K562 (cell line): ENCODE measurements at regions not wholly inside any gene's neighbourhood (a gene's known extent, or its start where the extent isn't known, plus 50 kb on each side); places are given as distances from the start of the nearest gene placed in this dataset.

Experiments used
- ATAC-seq: fragments of 200-7000 bp; cut with Tn5 transposase; 3 replicates; pipeline ENCODE4 v1.9.1; 2020; ENCODE audit warnings: moderate library complexity
- BruUV-seq: library from RNA; stranded (reverse); fragments of 400-500 nt; replicated peaks from 2 replicates; lab custom pipeline; 2021; lab: Mats Ljungman, UMichigan
- CTCF ChIA-PET: fragments of 300-600 bp; formaldehyde crosslinking; extraction: SDS; loops from one replicate; lab custom pipeline; 2021; ENCODE audit warnings: low intra/inter-chr PET ratio; lab: Yijun Ruan, JAX
- POLR2A ChIA-PET: fragments of 300-600, 350-650 bp; sonication (Branson Sonifier 250); formaldehyde crosslinking; extraction: SDS; loops from one replicate; lab custom pipeline; 2021; ENCODE audit warnings: antibody characterized with exemption, inconsistent platforms; lab: Yijun Ruan, JAX
- DNase-seq, 4 experiments: peaks; one replicate each; pipeline versions ENCODE4 v3.0.0 to v3.0.0-alpha.2; 2011 to 2018; ENCODE audit warnings: low spot score in 3 of 4, mixed read lengths in 3 of 4; ENCODE audit errors: extremely low read depth in 1 of 4
- FAIRE-seq: peaks from 2 replicates; lab custom pipeline; 2011; peaks lifted over from hg19 to GRCh38; lab: Jason Lieb, UNC
- H2AFZ ChIP-seq: 2 replicates; pipeline ENCODE4 v1.6.0; 2011; ENCODE audit warnings: low read depth, low read length, control low read depth, inconsistent platforms
- H3K27ac ChIP-seq: fragments of 200-600 bp; 3 replicates; pipeline ENCODE4 v1.8.0; 2011; ENCODE audit warnings: low read depth, mild to moderate bottlenecking, control low read depth, inconsistent platforms, low read length, moderate library complexity, mixed read lengths; ENCODE audit errors: extremely low read depth
- H3K27me3 ChIP-seq, 2 experiments: fragments of 300-600 bp in 1 of 2; 2 replicates in 1 of 2; 3 replicates in 1 of 2; pipeline versions ENCODE4 v1.6.0 to v1.8.0; 2011; ENCODE audit warnings: inconsistent platforms in 2 of 2, low read length in 2 of 2, mild to moderate bottlenecking in 1 of 2, mixed read lengths in 1 of 2, moderate library complexity in 1 of 2; ENCODE audit not compliant: control insufficient read depth in 2 of 2, insufficient read depth in 2 of 2
- H3K36me3 ChIP-seq: fragments of 300-600 bp; 3 replicates; pipeline ENCODE4 v1.8.0; 2011; ENCODE audit warnings: mild to moderate bottlenecking, low read length, inconsistent platforms; ENCODE audit not compliant: control insufficient read depth, insufficient read depth
- H3K4me1 ChIP-seq, 2 experiments: fragments of 200-600 bp in 1 of 2; replicated peaks in 1 of 2; 2 replicates in 1 of 2; 3 replicates in 1 of 2; pipeline versions ENCODE4 v1.5.1 to v1.8.0; 2011; ENCODE audit warnings: inconsistent platforms in 2 of 2, low read length in 2 of 2, mild to moderate bottlenecking in 1 of 2, mixed read lengths in 1 of 2, moderate library complexity in 1 of 2; ENCODE audit not compliant: control insufficient read depth in 2 of 2, insufficient read depth in 2 of 2
- H3K4me2 ChIP-seq: 2 replicates; pipeline ENCODE4 v1.6.1; 2011; ENCODE audit warnings: low read length, control low read depth, inconsistent platforms, mixed read lengths; ENCODE audit not compliant: insufficient read depth
- H3K4me3 ChIP-seq: fragments of 200-600 bp; sonication (generic), shearing (Covaris generic); 2 replicates; pipeline ENCODE4 v1.5.1; 2016; ENCODE audit warnings: control low read depth, inconsistent platforms
- H3K79me2 ChIP-seq: fragments of 200-600 bp; 3 replicates; pipeline ENCODE4 v1.8.0; 2011; ENCODE audit warnings: low read length, inconsistent platforms; ENCODE audit not compliant: control insufficient read depth, insufficient read depth
- H3K9ac ChIP-seq, 2 experiments: 2 replicates each; pipeline versions ENCODE4 v1.6.0 to v1.6.1; 2011; ENCODE audit warnings: low read depth in 2 of 2, low read length in 2 of 2, control low read depth in 1 of 2, inconsistent platforms in 1 of 2, mild to moderate bottlenecking in 1 of 2, mixed read lengths in 1 of 2; ENCODE audit not compliant: insufficient read depth in 1 of 2
- H3K9me1 ChIP-seq: one replicate; pipeline ENCODE4 v1.6.0; 2011; ENCODE audit warnings: inconsistent platforms, mild to moderate bottlenecking, low read length, moderate library complexity; ENCODE audit not compliant: control insufficient read depth, insufficient read depth
- H3K9me3 ChIP-seq: replicated peaks from 2 replicates; pipeline ENCODE4 v1.5.1; 2011; ENCODE audit warnings: low read depth, low read length, inconsistent platforms; ENCODE audit not compliant: control insufficient read depth, insufficient read depth
- H4K20me1 ChIP-seq: replicated peaks from 2 replicates; pipeline ENCODE4 v1.6.1; 2011; ENCODE audit warnings: low read length, inconsistent platforms, mixed read lengths; ENCODE audit not compliant: control insufficient read depth, insufficient read depth
- BRD9 ChIP-seq: fragments of 450-650 bp; IDR thresholded peaks from 2 replicates; pipeline ENCODE4 v1.6.1; 2018; ENCODE audit warnings: low read depth; ENCODE audit not compliant: partially characterized antibody
- CTBP1 ChIP-seq: fragments of 450-650 bp; IDR thresholded peaks from 2 replicates; pipeline ENCODE4 v1.6.1; 2016; ENCODE audit warnings: borderline replicate concordance
- E2F3 ChIP-seq: fragments of 250-450 bp; sonication (Bioruptor Pico); IDR thresholded peaks from 2 replicates; pipeline ENCODE4 v1.4.0; 2020; ENCODE audit warnings: mild to moderate bottlenecking
- HEY1 ChIP-seq: fragments of 250-450 bp; sonication (Bioruptor Pico); IDR thresholded peaks from 2 replicates; pipeline ENCODE4 v1.5.0; 2020; ENCODE audit warnings: mild to moderate bottlenecking, moderate library complexity, borderline replicate concordance
- MEIS2 ChIP-seq: fragments of 450-650 bp; IDR thresholded peaks from 2 replicates; pipeline ENCODE4 v1.6.1; 2014; ENCODE audit warnings: mild to moderate bottlenecking; ENCODE audit not compliant: partially characterized antibody
- NBN ChIP-seq: fragments of 450-650 bp; IDR thresholded peaks from 2 replicates; pipeline ENCODE4 v1.6.1; 2016; ENCODE audit warnings: low read depth, mild to moderate bottlenecking
- NCOA6 ChIP-seq: fragments of 450-650 bp; IDR thresholded peaks from 2 replicates; pipeline ENCODE4 v1.6.1; 2017; ENCODE audit warnings: mild to moderate bottlenecking
- NCOR1 ChIP-seq: fragments of 450-650 bp; IDR thresholded peaks from 2 replicates; pipeline ENCODE4 v1.6.1; 2016; ENCODE audit warnings: mild to moderate bottlenecking, moderate library complexity
- PTTG1 ChIP-seq: fragments of 450-650 bp; IDR thresholded peaks from 2 replicates; pipeline ENCODE4 v1.6.1; 2016; ENCODE audit warnings: low read depth, mild to moderate bottlenecking, missing genetic modification characterization, missing compliant biosample characterization
- RFX1 ChIP-seq: fragments of 450-650 bp; IDR thresholded peaks from 2 replicates; pipeline ENCODE4 v1.6.1; 2016; ENCODE audit warnings: mild to moderate bottlenecking, moderate library complexity
- ZBTB1 ChIP-seq: sonication (generic); formaldehyde crosslinking; IDR thresholded peaks from 2 replicates; pipeline ENCODE4 v1.8.1; 2023; ENCODE audit warnings: missing genetic modification reagents, low read depth, mild to moderate bottlenecking, borderline replicate concordance
- ZNF324 ChIP-seq: fragments of 250-450 bp; sonication (Bioruptor Pico); IDR thresholded peaks from 2 replicates; pipeline ENCODE4 v1.4.0; 2020; ENCODE audit warnings: mild to moderate bottlenecking
- ZNF431 ChIP-seq: sonication (generic); formaldehyde crosslinking; IDR thresholded peaks from 2 replicates; pipeline ENCODE4 v1.8.0; 2022; ENCODE audit warnings: mild to moderate bottlenecking, missing genetic modification reagents
- ZNF57 ChIP-seq: fragments of 450-650 bp; formaldehyde crosslinking; IDR thresholded peaks from 2 replicates; pipeline ENCODE4 v1.4.0; 2020; ENCODE audit warnings: mild to moderate bottlenecking, moderate library complexity
- WGBS: fragments of 100-300 bp; shearing (Covaris generic); methylation state at CpG from one replicate; pipeline ENCODE4 v1.1.6; 2016; ENCODE audit warnings: low coverage, mixed read lengths; ENCODE audit not compliant: insufficient coverage; ENCODE audit errors: missing lambda C conversion rate; 5-methylcytosine and 5-hydroxymethylcytosine counted together
- in situ Hi-C: fragments of 300-500 bp; cut with MboI; formaldehyde crosslinking; loops from 4 replicates; pipeline ENCODE4 v1.15.0; 2018; ENCODE audit warnings: inconsistent platforms, mixed read lengths
- intact Hi-C: fragments of 100-400 bp; cut with micrococcal nuclease; formaldehyde crosslinking; loops from 2 replicates; pipeline ENCODE4 v1.14.2; 2022
- TF ChIP-seq, protein P1 (sequence below): IDR thresholded peaks from 3 replicates; pipeline ENCODE4 v1.6.1; 2011; ENCODE audit warnings: borderline replicate concordance, mild to moderate bottlenecking, moderate library complexity; ENCODE audit not compliant: insufficient read length; ENCODE audit errors: extremely low read depth
- TF ChIP-seq, protein P2 (sequence below), 2 experiments: fragments of 250-450 bp in 1 of 2; fragments of 450-650 bp in 1 of 2; sonication (Bioruptor Pico) in 1 of 2; IDR thresholded peaks; 2 replicates each; pipeline versions ENCODE4 v1.6.1 to v1.8.0; 2016 to 2021; ENCODE audit warnings: mild to moderate bottlenecking in 2 of 2, moderate library complexity in 2 of 2, missing compliant biosample characterization in 1 of 2, missing genetic modification characterization in 1 of 2
- TF ChIP-seq, protein P3 (sequence below): sonication (generic); formaldehyde crosslinking; IDR thresholded peaks from 2 replicates; pipeline ENCODE4 v1.8.0; 2022; ENCODE audit warnings: missing genetic modification reagents, mild to moderate bottlenecking, borderline replicate concordance

DNA sequence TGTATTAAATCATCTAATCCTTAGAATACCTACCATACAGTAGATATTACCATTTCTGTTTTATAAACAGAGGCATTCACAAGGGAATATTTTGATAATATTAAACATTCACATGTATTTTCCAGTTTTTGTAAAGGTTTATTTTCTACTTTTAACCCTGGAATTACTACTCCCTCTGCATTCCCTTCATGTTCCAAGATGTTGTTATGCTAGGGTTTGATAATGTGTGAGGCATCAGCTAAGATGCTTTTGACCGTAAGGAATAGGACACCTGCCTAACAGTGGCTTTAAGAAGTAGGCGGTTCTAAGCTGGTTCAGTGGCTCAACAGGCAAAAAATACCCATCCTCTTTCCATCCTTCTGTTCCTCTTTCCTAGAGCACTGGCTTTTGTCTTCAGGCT is 131.9 kb upstream of the USP24 start (continued):
- TF ChIP-seq, protein P1, sequence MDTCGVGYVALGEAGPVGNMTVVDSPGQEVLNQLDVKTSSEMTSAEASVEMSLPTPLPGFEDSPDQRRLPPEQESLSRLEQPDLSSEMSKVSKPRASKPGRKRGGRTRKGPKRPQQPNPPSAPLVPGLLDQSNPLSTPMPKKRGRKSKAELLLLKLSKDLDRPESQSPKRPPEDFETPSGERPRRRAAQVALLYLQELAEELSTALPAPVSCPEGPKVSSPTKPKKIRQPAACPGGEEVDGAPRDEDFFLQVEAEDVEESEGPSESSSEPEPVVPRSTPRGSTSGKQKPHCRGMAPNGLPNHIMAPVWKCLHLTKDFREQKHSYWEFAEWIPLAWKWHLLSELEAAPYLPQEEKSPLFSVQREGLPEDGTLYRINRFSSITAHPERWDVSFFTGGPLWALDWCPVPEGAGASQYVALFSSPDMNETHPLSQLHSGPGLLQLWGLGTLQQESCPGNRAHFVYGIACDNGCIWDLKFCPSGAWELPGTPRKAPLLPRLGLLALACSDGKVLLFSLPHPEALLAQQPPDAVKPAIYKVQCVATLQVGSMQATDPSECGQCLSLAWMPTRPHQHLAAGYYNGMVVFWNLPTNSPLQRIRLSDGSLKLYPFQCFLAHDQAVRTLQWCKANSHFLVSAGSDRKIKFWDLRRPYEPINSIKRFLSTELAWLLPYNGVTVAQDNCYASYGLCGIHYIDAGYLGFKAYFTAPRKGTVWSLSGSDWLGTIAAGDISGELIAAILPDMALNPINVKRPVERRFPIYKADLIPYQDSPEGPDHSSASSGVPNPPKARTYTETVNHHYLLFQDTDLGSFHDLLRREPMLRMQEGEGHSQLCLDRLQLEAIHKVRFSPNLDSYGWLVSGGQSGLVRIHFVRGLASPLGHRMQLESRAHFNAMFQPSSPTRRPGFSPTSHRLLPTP: no peak
- TF ChIP-seq, protein P2, sequence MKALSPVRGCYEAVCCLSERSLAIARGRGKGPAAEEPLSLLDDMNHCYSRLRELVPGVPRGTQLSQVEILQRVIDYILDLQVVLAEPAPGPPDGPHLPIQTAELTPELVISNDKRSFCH (CRISPR knock-in tag; IDR thresholded peaks at IDR 0.05): no peak
- TF ChIP-seq, protein P2 (tag; IDR thresholded peaks at IDR 0.05): no peak
- TF ChIP-seq E2F3 (CRISPR knock-in tag): no peak
- TF ChIP-seq NBN: no peak
- TF ChIP-seq NCOR1: no peak

DNA sequence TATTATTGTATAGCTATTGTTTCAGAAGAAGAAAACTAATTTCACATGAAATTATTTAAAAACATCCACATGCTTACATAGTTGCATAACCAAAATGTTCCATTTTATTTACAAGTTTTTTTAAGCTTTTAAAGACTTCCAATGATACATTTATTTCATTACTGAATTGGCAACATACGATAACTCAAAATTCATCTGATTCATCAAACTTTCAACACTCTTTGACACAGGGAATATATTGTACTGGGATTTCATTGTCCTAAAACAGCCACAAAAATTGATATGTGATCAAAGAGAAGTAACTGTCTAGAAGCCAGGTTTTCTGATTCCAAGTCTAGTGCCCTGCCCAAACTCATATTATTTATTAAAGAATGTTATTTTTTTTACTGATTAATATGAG is 131.4 kb upstream of the USP24 start:
- FAIRE-seq: no peak
- TF ChIP-seq MEIS2 (no peak), ZNF324 (no peak), HEY1 (CRISPR knock-in tag) (no peak), ZNF431 (CRISPR knock-in tag) (no peak), RFX1 (no peak), BRD9 (no peak), NCOA6 (no peak), ZNF57 (CRISPR knock-in tag) (no peak), ZBTB1 (CRISPR knock-in tag) (no peak), CTBP1 (no peak), PTTG1 (tag) (no peak)
- TF ChIP-seq, protein P3, sequence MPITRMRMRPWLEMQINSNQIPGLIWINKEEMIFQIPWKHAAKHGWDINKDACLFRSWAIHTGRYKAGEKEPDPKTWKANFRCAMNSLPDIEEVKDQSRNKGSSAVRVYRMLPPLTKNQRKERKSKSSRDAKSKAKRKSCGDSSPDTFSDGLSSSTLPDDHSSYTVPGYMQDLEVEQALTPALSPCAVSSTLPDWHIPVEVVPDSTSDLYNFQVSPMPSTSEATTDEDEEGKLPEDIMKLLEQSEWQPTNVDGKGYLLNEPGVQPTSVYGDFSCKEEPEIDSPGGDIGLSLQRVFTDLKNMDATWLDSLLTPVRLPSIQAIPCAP (CRISPR knock-in tag): no peak

More for the DNA sequence above, 131.4 kb upstream of the USP24 start:
- in situ Hi-C loops: no loop called here
- 0% methylated on average over 1 of the region's 1 CpG for whole genome bisulfite sequencing
- Histone ChIP-seq H3K4me3 (no peak overlapping the region), H2AFZ (no peak overlapping the region), H3K27ac (no peak overlapping the region), H3K4me1 (no peaks in the 10 kb centered on the region), H3K9me1 (no peaks in the 10 kb centered on the region), H3K27me3 (no peaks in the 10 kb centered on the region), H3K4me2 (no peak overlapping the region), H3K9ac (no peak overlapping the region), H4K20me1 (no peaks in the 10 kb centered on the region), H3K79me2 (no peaks in the 10 kb centered on the region), H3K36me3 (no peaks in the 10 kb centered on the region), H3K9me3 (no peaks in the 10 kb centered on the region)
- intact Hi-C loops: no loop called here
- ChIA-PET POLR2A (interaction anchor here (1.2 kb wide), 1 partner anchor 27 kb away, joined by 3 read pairs; no protein-coding TSS in a partner anchor), CTCF (no interaction called here)
- no TSS peak for BruUV-seq
- ATAC-seq (no peak), DNase-seq (no peak)
